Mesenchymal stem cell (in vitro differentiated cells and primary cell): ENCODE measurements at regions not wholly inside any gene's neighbourhood (a gene's known extent, or its start where the extent isn't known, plus 50 kb on each side); places are given as distances from the start of the nearest gene placed in this dataset.

Source experiments
- DNase-seq: peaks from one replicate; pipeline ENCODE4 v3.0.0-alpha.2; 2013
- H2AFZ ChIP-seq: one replicate; pipeline ENCODE4 v1.6.1; 2013; ENCODE audit warnings: low read depth, mild to moderate bottlenecking, control low read depth, inconsistent platforms, low read length, moderate library complexity
- H2AK5ac ChIP-seq: 2 replicates; pipeline ENCODE4 v1.6.1; 2013; ENCODE audit warnings: low read length, moderate library complexity, mild to moderate bottlenecking, inconsistent platforms; ENCODE audit not compliant: severe bottlenecking
- H2BK120ac ChIP-seq: one replicate; pipeline ENCODE4 v1.6.1; 2013; ENCODE audit warnings: low read depth, mild to moderate bottlenecking, inconsistent platforms, low read length, moderate library complexity
- H2BK12ac ChIP-seq, 2 experiments: one replicate each; pipeline ENCODE4 v1.6.1; 2013; ENCODE audit warnings: inconsistent platforms in 2 of 2, low read length in 2 of 2, mild to moderate bottlenecking in 2 of 2, moderate library complexity in 2 of 2, control low read depth in 1 of 2
- H2BK15ac ChIP-seq: one replicate; pipeline ENCODE4 v1.6.1; 2013; ENCODE audit warnings: mild to moderate bottlenecking, low read depth, inconsistent platforms; ENCODE audit not compliant: poor library complexity, severe bottlenecking
- H2BK5ac ChIP-seq: 2 replicates; pipeline ENCODE4 v1.6.1; 2013; ENCODE audit warnings: low read depth, mild to moderate bottlenecking, low read length, control low read depth, inconsistent platforms; ENCODE audit not compliant: poor library complexity, severe bottlenecking
- H3K14ac ChIP-seq, 2 experiments: one replicate each; pipeline ENCODE4 v1.6.1; 2013; ENCODE audit warnings: inconsistent platforms in 2 of 2, low read length in 2 of 2, control low read depth in 1 of 2, mild to moderate bottlenecking in 1 of 2, moderate library complexity in 1 of 2
- H3K18ac ChIP-seq, 2 experiments: one replicate each; pipeline ENCODE4 v1.6.1; 2013; ENCODE audit warnings: inconsistent platforms in 2 of 2, low read length in 2 of 2, control low read depth in 1 of 2, low read depth in 1 of 2, mild to moderate bottlenecking in 1 of 2
- H3K23ac ChIP-seq, 2 experiments: one replicate each; pipeline ENCODE4 v1.6.1; 2013; ENCODE audit warnings: inconsistent platforms in 2 of 2, low read length in 2 of 2, mild to moderate bottlenecking in 2 of 2, moderate library complexity in 2 of 2, control low read depth in 1 of 2
- H3K27ac ChIP-seq: 2 replicates; pipeline ENCODE4 v1.5.1; 2013; ENCODE audit warnings: mild to moderate bottlenecking, moderate library complexity, low read length, control low read depth, inconsistent platforms; ENCODE audit not compliant: poor library complexity, severe bottlenecking
- H3K27me3 ChIP-seq, 2 experiments: 2 replicates each; pipeline versions ENCODE4 v1.6.1 to v1.7.0; 2013; ENCODE audit warnings: low read length in 2 of 2, mild to moderate bottlenecking in 2 of 2, moderate library complexity in 2 of 2, control low read depth in 1 of 2, inconsistent platforms in 1 of 2; ENCODE audit not compliant: control insufficient read depth in 1 of 2, insufficient read depth in 1 of 2
- H3K36me3 ChIP-seq, 2 experiments: 2 replicates each; pipeline versions ENCODE4 v1.6.1 to v1.7.0; 2013; ENCODE audit warnings: low read length in 2 of 2, control low read depth in 1 of 2, inconsistent platforms in 1 of 2, low read depth in 1 of 2, mild to moderate bottlenecking in 1 of 2; ENCODE audit not compliant: insufficient read depth in 2 of 2, control insufficient read depth in 1 of 2
- H3K4ac ChIP-seq, 2 experiments: one replicate each; pipeline ENCODE4 v1.6.1; 2013; ENCODE audit warnings: inconsistent platforms in 2 of 2, low read length in 2 of 2, mild to moderate bottlenecking in 2 of 2, moderate library complexity in 2 of 2, control low read depth in 1 of 2, low read depth in 1 of 2
- H3K4me1 ChIP-seq: 2 replicates; pipeline ENCODE4 v1.6.1; 2013; ENCODE audit warnings: low read depth, low read length, control low read depth; ENCODE audit not compliant: control insufficient read depth, insufficient read depth
- H3K4me2 ChIP-seq: 2 replicates; pipeline ENCODE4 v1.6.1; 2013; ENCODE audit warnings: low read length, mild to moderate bottlenecking, inconsistent platforms; ENCODE audit not compliant: poor library complexity, severe bottlenecking
- H3K4me3 ChIP-seq, 2 experiments: 2 replicates each; pipeline versions ENCODE4 v1.5.1 to v1.7.0; 2013; ENCODE audit warnings: low read length in 2 of 2, mild to moderate bottlenecking in 2 of 2, control low read depth in 1 of 2, low read depth in 1 of 2; ENCODE audit not compliant: insufficient read depth in 1 of 2
- H3K79me1 ChIP-seq: replicated peaks from 2 replicates; pipeline ENCODE4 v1.6.1; 2013; ENCODE audit warnings: mild to moderate bottlenecking, control low read depth, low read length, inconsistent platforms; ENCODE audit not compliant: poor library complexity, severe bottlenecking
- H3K9ac ChIP-seq: 2 replicates; pipeline ENCODE4 v1.7.0; 2013; ENCODE audit warnings: mild to moderate bottlenecking, low read length, moderate library complexity
- H3K9me3 ChIP-seq: 2 replicates; pipeline ENCODE4 v1.7.0; 2013; ENCODE audit warnings: mild to moderate bottlenecking, low read length; ENCODE audit not compliant: control insufficient read depth
- H4K8ac ChIP-seq: one replicate; pipeline ENCODE4 v1.6.1; 2013; ENCODE audit warnings: inconsistent platforms, mild to moderate bottlenecking, low read length, moderate library complexity
- H4K91ac ChIP-seq: one replicate; pipeline ENCODE4 v1.6.1; 2013; ENCODE audit warnings: mild to moderate bottlenecking, low read length, inconsistent platforms
- WGBS: methylation state at CpG from one replicate; pipeline ENCODE4 v1.1.7; 2013; ENCODE audit warnings: mixed read lengths; 5-methylcytosine and 5-hydroxymethylcytosine counted together

DNA sequence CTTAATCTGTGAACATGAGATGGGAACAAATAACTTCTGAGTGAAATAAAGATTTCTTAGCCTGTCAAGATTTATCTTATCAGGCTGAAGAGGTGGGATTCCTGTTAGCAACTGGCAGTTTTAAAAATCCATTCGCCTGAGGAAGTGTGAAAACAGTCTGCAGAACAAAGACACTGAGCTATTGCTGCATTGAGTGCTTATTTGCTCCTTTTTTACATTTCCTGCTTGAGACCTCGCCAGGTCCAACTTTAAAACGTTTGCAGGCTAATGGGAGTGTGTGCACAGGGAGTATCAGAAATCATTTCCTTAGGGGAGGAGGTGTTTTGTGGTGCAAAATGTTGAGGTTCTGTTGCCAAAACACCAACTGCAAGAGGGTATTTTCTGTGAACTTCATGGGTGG lies 957.8 kb upstream of the RBFOX1 start:
- Histone ChIP-seq H2BK12ac (no peak overlapping the region), H3K14ac (no peak overlapping the region), H2BK5ac (no peak overlapping the region), H3K9ac (no peak overlapping the region), H3K4me2 (no peak overlapping the region), H3K27ac (no peak overlapping the region), H3K79me1 (no peaks in the 10 kb centered on the region), H4K91ac (no peak overlapping the region), H3K27me3 (no peaks in the 10 kb centered on the region), H3K4ac (no peak overlapping the region), H3K4me3 (no peak overlapping the region), H3K9me3 (peaks cover 28% of the 10 kb centered on the region), H2BK15ac (no peak overlapping the region), H3K23ac (no peak overlapping the region), H3K4me1 (no peaks in the 10 kb centered on the region), H3K18ac (no peak overlapping the region), H2AFZ (no peak overlapping the region), H3K36me3 (no peaks in the 10 kb centered on the region), H2BK120ac (no peak overlapping the region), H4K8ac (no peak overlapping the region), H2AK5ac (no peak overlapping the region)
- no peak for DNase-seq
- 3% methylated on average over 3 of the region's 3 CpGs for WGBS

DNA sequence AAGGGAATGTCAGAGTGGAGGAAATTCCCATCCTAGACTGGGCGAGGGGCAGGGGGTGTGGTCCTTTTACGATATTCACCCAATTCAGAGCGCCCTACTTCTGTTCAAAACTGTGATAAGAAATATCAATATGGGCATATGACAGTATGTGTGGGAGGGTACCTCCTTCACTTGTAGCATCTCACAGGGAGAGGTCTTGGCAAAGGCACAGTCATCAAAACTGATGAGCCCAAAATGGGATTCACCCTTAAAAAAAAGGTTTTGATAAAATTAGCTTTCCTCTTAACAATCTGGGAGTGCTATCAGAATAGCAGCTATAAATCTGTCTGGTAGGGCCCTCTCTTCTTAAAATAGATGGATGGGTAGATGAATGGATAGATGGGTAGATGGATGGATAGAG lies 967.8 kb upstream of the RBFOX1 start:
- Histone ChIP-seq H3K14ac (no peak overlapping the region), H3K9ac (no peak overlapping the region), H3K27ac (no peak overlapping the region), H3K27me3 (no peaks in the 10 kb centered on the region), H2BK15ac (no peak overlapping the region), H3K4me2 (no peak overlapping the region), H3K4me1 (no peaks in the 10 kb centered on the region), H3K9me3 (peaks cover 13% of the 10 kb centered on the region), H2AFZ (no peak overlapping the region), H3K79me1 (no peaks in the 10 kb centered on the region), H2AK5ac (no peak overlapping the region), H4K91ac (no peak overlapping the region), H3K4me3 (no peak overlapping the region), H2BK120ac (no peak overlapping the region), H2BK12ac (no peak overlapping the region), H3K36me3 (no peaks in the 10 kb centered on the region), H4K8ac (no peak overlapping the region), H3K18ac (no peak overlapping the region), H2BK5ac (no peak overlapping the region), H3K4ac (no peak overlapping the region), H3K23ac (no peak overlapping the region)
- no peak for DNase-seq
- WGBS = 89% methylated on average over 3 of the region's 3 CpGs

DNA sequence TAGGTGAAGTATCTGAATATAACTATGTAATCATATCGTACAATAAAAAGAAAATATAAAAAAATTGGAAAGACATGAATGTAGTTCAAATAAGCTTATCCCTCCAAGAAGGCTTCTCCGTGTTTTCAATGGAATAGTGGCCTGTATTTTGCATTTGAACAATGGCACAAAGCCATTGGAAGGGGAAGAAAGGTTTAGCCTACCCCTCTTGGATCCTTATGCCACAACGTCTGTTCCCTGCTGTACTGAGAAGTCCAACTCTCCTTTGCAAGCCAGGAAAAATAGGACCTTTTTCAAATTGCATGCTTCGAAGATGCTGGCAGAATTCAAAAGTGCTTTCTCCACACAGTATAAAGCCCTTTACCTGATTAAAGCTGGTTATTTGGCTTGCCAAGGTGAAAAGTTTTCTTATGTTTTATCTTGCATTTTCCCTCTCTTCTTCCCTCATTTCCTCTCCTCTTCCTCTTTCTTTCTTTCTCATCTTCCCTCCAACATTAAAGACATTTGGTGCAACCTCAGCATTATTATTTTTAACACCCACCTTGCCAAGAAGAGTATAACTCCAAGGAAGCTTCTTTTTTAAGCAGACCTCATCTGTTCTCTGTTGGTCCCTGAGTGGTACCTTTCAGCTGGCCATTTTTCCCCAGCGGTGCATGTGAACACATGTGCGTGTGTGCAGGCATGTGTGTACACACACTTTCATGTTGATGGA lies 968.6 kb upstream of the RBFOX1 start:
- 53% methylated on average over 4 of the region's 6 CpGs for WGBS
- Histone ChIP-seq H3K79me1 (no peaks in the 10 kb centered on the region), H3K9ac (no peak overlapping the region), H3K9me3 (peaks cover 13% of the 10 kb centered on the region), H2BK5ac (no peak overlapping the region), H3K4me1 (no peaks in the 10 kb centered on the region), H2AFZ (no peak overlapping the region), H2BK12ac (no peak overlapping the region), H2BK15ac (no peak overlapping the region), H3K4ac (no peak overlapping the region), H3K23ac (no peak overlapping the region), H3K27me3 (no peaks in the 10 kb centered on the region), H3K4me3 (no peak overlapping the region), H3K36me3 (no peaks in the 10 kb centered on the region), H3K14ac (no peak overlapping the region), H2AK5ac (no peak overlapping the region), H3K18ac (no peak overlapping the region), H4K91ac (no peak overlapping the region), H4K8ac (no peak overlapping the region), H3K4me2 (no peak overlapping the region), H2BK120ac (no peak overlapping the region), H3K27ac (no peak overlapping the region)
- no peak for DNase-seq

DNA sequence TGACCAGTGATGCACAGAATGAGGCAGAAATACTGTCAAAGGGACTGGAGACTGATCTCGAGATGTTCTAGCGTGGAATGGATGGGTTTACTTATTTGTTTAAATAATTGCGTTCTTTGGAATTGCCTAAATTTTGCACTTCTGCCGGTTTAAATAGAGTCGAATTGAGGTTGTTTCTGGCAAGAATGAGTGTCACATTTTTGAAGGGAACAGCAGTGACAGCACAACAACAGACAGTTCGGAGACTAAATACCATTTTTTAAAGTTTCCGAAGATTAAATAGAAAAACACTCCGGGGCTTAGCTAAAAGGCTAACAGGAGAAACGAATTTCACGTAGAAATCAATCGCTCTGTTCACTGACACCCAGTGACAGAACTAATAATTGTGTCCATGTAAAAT lies 969.2 kb upstream of the RBFOX1 start:
- DNase-seq = no peak
- Histone ChIP-seq H3K23ac (no peak overlapping the region), H3K18ac (no peak overlapping the region), H2BK120ac (no peak overlapping the region), H2BK12ac (no peak overlapping the region), H4K91ac (no peak overlapping the region), H3K14ac (no peak overlapping the region), H2BK5ac (no peak overlapping the region), H3K9me3 (peaks cover 13% of the 10 kb centered on the region), H2BK15ac (no peak overlapping the region), H4K8ac (no peak overlapping the region), H3K4me2 (no peak overlapping the region), H3K79me1 (no peaks in the 10 kb centered on the region), H2AK5ac (no peak overlapping the region), H3K36me3 (no peaks in the 10 kb centered on the region), H3K4me1 (no peaks in the 10 kb centered on the region), H3K27ac (no peak overlapping the region), H3K4me3 (no peak overlapping the region), H2AFZ (no peak overlapping the region), H3K4ac (no peak overlapping the region), H3K27me3 (no peaks in the 10 kb centered on the region), H3K9ac (no peak overlapping the region)
- WGBS = 85% methylated on average over 11 of the region's 11 CpGs
